ENCODE measurements at regions not wholly inside any gene's neighbourhood (a gene's known extent, or its start where the extent isn't known, plus 50 kb on each side); places are given as distances from the start of the nearest gene placed in this dataset.

DNA sequence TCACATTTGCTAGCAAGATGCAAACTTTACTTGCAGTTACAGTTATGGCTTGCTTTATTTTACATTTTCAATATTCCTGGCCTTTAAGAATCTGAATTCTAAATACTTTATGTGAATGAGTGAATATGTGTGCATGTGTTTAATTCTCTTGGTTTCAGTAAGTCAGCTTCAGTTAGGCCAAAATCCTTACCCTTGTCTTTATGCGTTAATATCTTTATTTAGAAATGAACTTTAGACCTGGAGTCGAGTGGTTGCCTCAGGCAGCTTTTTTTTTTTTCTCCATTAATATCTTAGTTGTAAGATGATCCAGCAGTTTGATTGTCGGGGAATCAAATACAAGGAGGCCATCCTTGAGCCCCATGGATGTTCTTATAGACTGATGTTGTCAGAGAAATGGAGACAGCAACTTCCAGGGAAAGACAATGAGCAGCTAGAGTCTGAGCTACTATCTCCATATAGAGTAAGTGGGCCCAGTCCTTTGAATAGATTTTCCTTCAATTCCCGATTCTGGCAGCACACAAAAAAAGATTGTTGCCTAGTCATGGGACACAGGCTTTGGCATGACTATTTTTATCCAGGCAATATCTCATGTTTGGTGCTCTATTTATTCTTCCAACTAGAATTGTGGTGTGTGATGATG lies 398.0 kb downstream of the DHX35 start:
- H3K9ac ChIP-seq (ENCODE audit: insufficient read depth, low read length, poor library complexity, severe bottlenecking): no peak overlapping the region
- TF ChIP-seq, protein P1, sequence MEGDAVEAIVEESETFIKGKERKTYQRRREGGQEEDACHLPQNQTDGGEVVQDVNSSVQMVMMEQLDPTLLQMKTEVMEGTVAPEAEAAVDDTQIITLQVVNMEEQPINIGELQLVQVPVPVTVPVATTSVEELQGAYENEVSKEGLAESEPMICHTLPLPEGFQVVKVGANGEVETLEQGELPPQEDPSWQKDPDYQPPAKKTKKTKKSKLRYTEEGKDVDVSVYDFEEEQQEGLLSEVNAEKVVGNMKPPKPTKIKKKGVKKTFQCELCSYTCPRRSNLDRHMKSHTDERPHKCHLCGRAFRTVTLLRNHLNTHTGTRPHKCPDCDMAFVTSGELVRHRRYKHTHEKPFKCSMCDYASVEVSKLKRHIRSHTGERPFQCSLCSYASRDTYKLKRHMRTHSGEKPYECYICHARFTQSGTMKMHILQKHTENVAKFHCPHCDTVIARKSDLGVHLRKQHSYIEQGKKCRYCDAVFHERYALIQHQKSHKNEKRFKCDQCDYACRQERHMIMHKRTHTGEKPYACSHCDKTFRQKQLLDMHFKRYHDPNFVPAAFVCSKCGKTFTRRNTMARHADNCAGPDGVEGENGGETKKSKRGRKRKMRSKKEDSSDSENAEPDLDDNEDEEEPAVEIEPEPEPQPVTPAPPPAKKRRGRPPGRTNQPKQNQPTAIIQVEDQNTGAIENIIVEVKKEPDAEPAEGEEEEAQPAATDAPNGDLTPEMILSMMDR (IDR thresholded peaks at IDR 0.05): no peak
- WGBS (ENCODE audit: insufficient coverage): no CpG with 5 or more reads among the region's 4 CpGs
- no peaks in the 10 kb centered on the region for H3K79me2 ChIP-seq (ENCODE audit: insufficient read depth, low read length)
- no peaks in the 10 kb centered on the region for H4K20me1 ChIP-seq (ENCODE audit: insufficient read depth, low read length)
- no peaks in the 10 kb centered on the region for H3K27me3 Mint-ChIP-seq (ENCODE audit: low read depth in 3 of 3)
- peaks cover 0 to 4% (median 1%) of the 10 kb centered on the region in 7 donors for H3K9me3 Mint-ChIP-seq
- no peak overlapping the region for H3K27ac Mint-ChIP-seq
- H3K4me3 Mint-ChIP-seq: no peak overlapping the region
- no peaks in the 10 kb centered on the region for H3K4me1 ChIP-seq (ENCODE audit: control insufficient read depth in 1 of 2, insufficient read depth in 2 of 2, low read length in 2 of 2)
- H3K4me3 ChIP-seq (replicated peaks in 1 of 3; ENCODE audit: low read depth in 2 of 3, low read length in 3 of 3): no peak overlapping the region
- H3K4me1 Mint-ChIP-seq: no peaks in the 10 kb centered on the region
- H3K36me3 ChIP-seq (replicated peaks in 1 of 2; ENCODE audit: control insufficient read depth in 1 of 2, insufficient read depth in 2 of 2, low read length in 2 of 2): no peaks in the 10 kb centered on the region
- H3K36me3 Mint-ChIP-seq: no peaks in the 10 kb centered on the region
- no peak overlapping the region for H2AFZ ChIP-seq (ENCODE audit: insufficient read depth, low read depth, low read length, poor library complexity, severe bottlenecking)
- no peak overlapping the region for H3K4me2 ChIP-seq (replicated peaks; ENCODE audit: extremely low read depth, low read length, poor library complexity, severe bottlenecking)
- H3K27me3 ChIP-seq (ENCODE audit: control insufficient read depth in 2 of 2, insufficient read depth in 2 of 2, low read length in 2 of 2): no peaks in the 10 kb centered on the region
- intact Hi-C loops (cut with micrococcal nuclease): no loop called here
- DNase-seq: no peak
- no peak overlapping the region for H3K27ac ChIP-seq (ENCODE audit: low read depth in 1 of 2, low read length in 2 of 2)
- no peaks in the 10 kb centered on the region for H3K9me3 ChIP-seq (replicated peaks in 1 of 2; ENCODE audit: control insufficient read depth in 1 of 2, insufficient read depth in 1 of 2, low read length in 2 of 2)

DNA sequence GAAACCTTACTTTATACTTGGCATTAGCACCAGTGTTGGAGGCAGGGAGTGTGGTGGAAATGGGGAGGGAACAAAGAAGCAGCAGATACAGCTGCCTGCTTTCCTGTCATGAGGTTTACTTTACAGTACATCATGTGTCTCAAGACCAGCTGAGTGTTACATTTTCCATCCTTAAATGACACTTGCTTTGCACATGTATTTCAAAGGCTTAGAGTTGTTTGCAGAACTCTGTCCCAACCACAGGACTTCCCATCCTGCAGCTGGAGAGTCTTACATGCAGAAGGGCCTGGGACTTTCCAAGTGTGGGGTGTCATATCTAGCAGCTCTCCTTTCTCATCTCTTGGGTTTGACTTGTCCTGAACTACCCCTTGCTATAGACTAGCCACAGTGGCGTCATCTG lies 395.9 kb downstream of the DHX35 start:
- Histone ChIP-seq H3K79me2 (ENCODE audit: insufficient read depth, low read length) (no peaks in the 10 kb centered on the region), H3K36me3 (replicated peaks in 1 of 2; ENCODE audit: control insufficient read depth in 1 of 2, insufficient read depth in 2 of 2, low read length in 2 of 2) (no peaks in the 10 kb centered on the region), H3K9ac (ENCODE audit: insufficient read depth, low read length, poor library complexity, severe bottlenecking) (no peak overlapping the region), H3K27me3 (ENCODE audit: control insufficient read depth in 2 of 2, insufficient read depth in 2 of 2, low read length in 2 of 2) (no peaks in the 10 kb centered on the region), H3K4me1 (ENCODE audit: control insufficient read depth in 1 of 2, insufficient read depth in 2 of 2, low read length in 2 of 2) (no peaks in the 10 kb centered on the region), H2AFZ (ENCODE audit: insufficient read depth, low read depth, low read length, poor library complexity, severe bottlenecking) (no peak overlapping the region), H3K4me3 (replicated peaks in 1 of 3; ENCODE audit: low read depth in 2 of 3, low read length in 3 of 3) (no peak overlapping the region), H3K27ac (ENCODE audit: low read depth in 1 of 2, low read length in 2 of 2) (no peak overlapping the region), H3K4me2 (replicated peaks; ENCODE audit: extremely low read depth, low read length, poor library complexity, severe bottlenecking) (no peak overlapping the region), H4K20me1 (ENCODE audit: insufficient read depth, low read length) (no peaks in the 10 kb centered on the region), H3K9me3 (replicated peaks in 1 of 2; ENCODE audit: control insufficient read depth in 1 of 2, insufficient read depth in 1 of 2, low read length in 2 of 2) (no peaks in the 10 kb centered on the region)
- DNase-seq: no peak
- no peaks in the 10 kb centered on the region for H3K27me3 Mint-ChIP-seq (ENCODE audit: low read depth in 3 of 3)
- no peak overlapping the region for H3K4me3 Mint-ChIP-seq
- no peak overlapping the region for H3K27ac Mint-ChIP-seq
- H3K36me3 Mint-ChIP-seq: no peaks in the 10 kb centered on the region
- intact Hi-C loops (cut with micrococcal nuclease): no loop called here
- no peaks in the 10 kb centered on the region for H3K4me1 Mint-ChIP-seq
- WGBS (ENCODE audit: insufficient coverage): 90% methylated on average over 1 of the region's 1 CpG
- TF ChIP-seq, protein P1 (IDR thresholded peaks at IDR 0.05): no peak
- peaks cover 0 to 2% (median 0%) of the 10 kb centered on the region in 7 donors for H3K9me3 Mint-ChIP-seq
